IMR-90 (cell line): ENCODE measurements at regions not wholly inside any gene's neighbourhood (a gene's known extent, or its start where the extent isn't known, plus 50 kb on each side); places are given as distances from the start of the nearest gene placed in this dataset.

Source experiments
- ATAC-seq: fragments of 200-7000 bp; cut with Tn5 transposase; 2 replicates; pipeline ENCODE4 v1.9.1; 2020; ENCODE audit warnings: low read depth, mild to moderate bottlenecking, moderate library complexity
- BruUV-seq: library from RNA; stranded (reverse); fragments of 400-500 nt; replicated peaks from 2 replicates; lab custom pipeline; 2021; lab: Mats Ljungman, UMichigan
- CTCF ChIA-PET: fragments of 300-600 bp; formaldehyde crosslinking; extraction: SDS; loops from one replicate; lab custom pipeline; 2021; ENCODE audit warnings: antibody characterized with exemption; lab: Yijun Ruan, JAX
- POLR2A ChIA-PET: fragments of 300-600 bp; sonication (Branson Sonifier 250); formaldehyde crosslinking; loops from one replicate; lab custom pipeline; 2022; ENCODE audit warnings: antibody characterized with exemption; ENCODE audit not compliant: unreplicated experiment; lab: Charles Lee
- DNase-seq: peaks from one replicate; pipeline ENCODE4 v3.0.0; 2013
- H2AFZ ChIP-seq: replicated peaks from 2 replicates; pipeline ENCODE3; 2013; ENCODE audit warnings: low read length, mild to moderate bottlenecking; ENCODE audit not compliant: poor library complexity
- H2AK5ac ChIP-seq: 2 replicates; pipeline ENCODE4 v1.6.1; 2013; ENCODE audit warnings: low read depth, low read length, inconsistent platforms
- H2AK9ac ChIP-seq: replicated peaks from 2 replicates; pipeline ENCODE3; 2013; ENCODE audit warnings: mild to moderate bottlenecking, low read depth, low read length, moderate library complexity; ENCODE audit not compliant: poor library complexity
- H2BK120ac ChIP-seq: 2 replicates; pipeline ENCODE4 v1.6.1; 2013; ENCODE audit warnings: low read depth, low read length, inconsistent platforms
- H2BK15ac ChIP-seq: 3 replicates; pipeline ENCODE4 v1.6.1; 2013; ENCODE audit warnings: low read depth, low read length, inconsistent platforms
- H2BK20ac ChIP-seq: 2 replicates; pipeline ENCODE4 v1.6.1; 2013; ENCODE audit warnings: low read depth, mild to moderate bottlenecking, inconsistent platforms, low read length, moderate library complexity
- H2BK5ac ChIP-seq: 2 replicates; pipeline ENCODE4 v1.6.1; 2013; ENCODE audit warnings: mild to moderate bottlenecking, low read depth, low read length, inconsistent platforms; ENCODE audit not compliant: poor library complexity, severe bottlenecking
- H3K14ac ChIP-seq: replicated peaks from 2 replicates; pipeline ENCODE4 v1.6.1; 2013; ENCODE audit warnings: low read depth, low read length, inconsistent platforms
- H3K18ac ChIP-seq: 2 replicates; pipeline ENCODE4 v1.6.1; 2013; ENCODE audit warnings: low read depth, low read length, control low read depth
- H3K23ac ChIP-seq: 2 replicates; pipeline ENCODE4 v1.6.1; 2013; ENCODE audit warnings: low read depth, low read length, inconsistent platforms
- H3K27ac ChIP-seq: 2 replicates; pipeline ENCODE4 v1.5.1; 2013; ENCODE audit warnings: mild to moderate bottlenecking, control low read depth, low read length; ENCODE audit not compliant: insufficient read depth
- H3K27me3 ChIP-seq: 2 replicates; pipeline ENCODE4 v1.6.1; 2013; ENCODE audit warnings: low read length; ENCODE audit not compliant: control insufficient read depth, insufficient read depth
- H3K36me3 ChIP-seq: 2 replicates; pipeline ENCODE4 v1.6.1; 2013; ENCODE audit warnings: low read length, mixed read lengths; ENCODE audit not compliant: control insufficient read depth, insufficient read depth
- H3K4ac ChIP-seq: 2 replicates; pipeline ENCODE4 v1.6.1; 2013; ENCODE audit warnings: low read depth, low read length, inconsistent platforms
- H3K4me1 ChIP-seq: 2 replicates; pipeline ENCODE4 v1.6.1; 2013; ENCODE audit warnings: low read length, mixed read lengths; ENCODE audit not compliant: control insufficient read depth, insufficient read depth
- H3K4me2 ChIP-seq: 2 replicates; pipeline ENCODE4 v1.6.1; 2013; ENCODE audit warnings: low read depth, mild to moderate bottlenecking, control low read depth, low read length, moderate library complexity
- H3K4me3 ChIP-seq: 2 replicates; pipeline ENCODE4 v1.5.1; 2013; ENCODE audit warnings: low read depth, mild to moderate bottlenecking, control low read depth, low read length, moderate library complexity; ENCODE audit not compliant: insufficient read depth
- H3K56ac ChIP-seq: 2 replicates; pipeline ENCODE4 v1.6.1; 2013; ENCODE audit warnings: low read length, inconsistent platforms; ENCODE audit not compliant: insufficient read depth; ENCODE audit errors: extremely low read depth
- H3K79me1 ChIP-seq, 2 experiments: 2 replicates each; pipeline ENCODE4 v1.6.1; 2013; ENCODE audit warnings: low read length in 2 of 2, inconsistent platforms in 1 of 2, low read depth in 1 of 2
- H3K9ac ChIP-seq: 2 replicates; pipeline ENCODE4 v1.6.1; 2013; ENCODE audit warnings: low read depth, low read length, control low read depth
- H3K9me1 ChIP-seq: 2 replicates; pipeline ENCODE4 v1.6.1; 2013; ENCODE audit warnings: low read length, inconsistent platforms; ENCODE audit not compliant: insufficient read depth
- H3K9me3 ChIP-seq: 2 replicates; pipeline ENCODE4 v1.6.1; 2013; ENCODE audit warnings: low read length; ENCODE audit not compliant: control insufficient read depth, insufficient read depth
- H4K20me1 ChIP-seq: 2 replicates; pipeline ENCODE4 v1.6.1; 2013; ENCODE audit warnings: low read length, inconsistent platforms; ENCODE audit not compliant: insufficient read depth
- H4K5ac ChIP-seq: 2 replicates; pipeline ENCODE4 v1.6.1; 2013; ENCODE audit warnings: mild to moderate bottlenecking, low read depth, low read length, control low read depth
- H4K8ac ChIP-seq, 2 experiments: 2 replicates each; pipeline ENCODE4 v1.6.1; 2013; ENCODE audit warnings: low read depth in 2 of 2, low read length in 2 of 2, control low read depth in 1 of 2, inconsistent platforms in 1 of 2
- H4K91ac ChIP-seq: 2 replicates; pipeline ENCODE4 v1.6.1; 2013; ENCODE audit warnings: low read depth, low read length, inconsistent platforms; ENCODE audit not compliant: insufficient read depth
- BHLHE40 ChIP-seq: fragments of 150-350 bp; IDR thresholded peaks from 2 replicates; pipeline ENCODE4 v1.6.1; 2016; ENCODE audit warnings: mild to moderate bottlenecking, low read depth, low read length
- CEBPB ChIP-seq: IDR thresholded peaks from 2 replicates; pipeline ENCODE4 v1.6.1; 2012; ENCODE audit warnings: low read depth, low read length, improper control_type of control experiment
- CHD1 ChIP-seq: IDR thresholded peaks from 2 replicates; pipeline ENCODE4 v1.6.1; 2012; ENCODE audit warnings: low read depth, low read length, improper control_type of control experiment
- FOS ChIP-seq: fragments of 150-350 bp; IDR thresholded peaks from 2 replicates; pipeline ENCODE4 v1.6.1; 2016; ENCODE audit warnings: low read depth, low read length
- MAFK ChIP-seq: IDR thresholded peaks from 2 replicates; pipeline ENCODE4 v1.6.1; 2012; ENCODE audit warnings: low read depth, low read length, improper control_type of control experiment
- MAZ ChIP-seq: IDR thresholded peaks from 2 replicates; pipeline ENCODE4 v1.6.1; 2012; ENCODE audit warnings: low read depth, mild to moderate bottlenecking, low read length, improper control_type of control experiment, moderate library complexity, borderline replicate concordance
- MXI1 ChIP-seq: IDR thresholded peaks from 2 replicates; pipeline ENCODE4 v1.6.1; 2012; ENCODE audit warnings: low read depth, mild to moderate bottlenecking, low read length, moderate library complexity, borderline replicate concordance
- NFE2L2 ChIP-seq: fragments of 150-350 bp; IDR thresholded peaks from 2 replicates; pipeline ENCODE4 v1.6.1; 2016; ENCODE audit warnings: low read depth, mild to moderate bottlenecking, low read length
- POLR2A ChIP-seq: IDR thresholded peaks from 2 replicates; pipeline ENCODE4 v1.6.1; 2012; ENCODE audit warnings: mild to moderate bottlenecking, low read depth, low read length
- RAD21 ChIP-seq: IDR thresholded peaks from 2 replicates; pipeline ENCODE4 v1.6.1; 2012; ENCODE audit warnings: low read length, improper control_type of control experiment
- RCOR1 ChIP-seq: IDR thresholded peaks from 2 replicates; pipeline ENCODE4 v1.6.1; 2012; ENCODE audit warnings: mild to moderate bottlenecking, low read length, improper control_type of control experiment; ENCODE audit not compliant: insufficient replicate concordance
- RFX5 ChIP-seq: IDR thresholded peaks from 2 replicates; pipeline ENCODE4 v1.8.0; 2012; ENCODE audit warnings: low read depth, mild to moderate bottlenecking, low read length, moderate library complexity
- SMC3 ChIP-seq: fragments of 150-350 bp; IDR thresholded peaks from 2 replicates; pipeline ENCODE4 v1.6.1; 2016; ENCODE audit warnings: low read depth, mild to moderate bottlenecking, antibody characterized with exemption, low read length, moderate library complexity
- WGBS, 2 experiments: methylation state at CpG; one replicate each; pipeline versions ENCODE4 v1.1.5 to v1.1.7; 2013; ENCODE audit warnings: missing lambda C conversion rate in 2 of 2; ENCODE audit not compliant: insufficient read length in 1 of 2; ENCODE audit errors: extremely low coverage in 2 of 2; 5-methylcytosine and 5-hydroxymethylcytosine counted together
- dilution Hi-C: fragments of 300-500 bp; cut with HindIII; formaldehyde crosslinking; loops from one replicate; pipeline ENCODE4 v1.14.3; 2018; ENCODE audit warnings: low sequenced_read_pairs; ENCODE audit not compliant: unreplicated experiment
- in situ Hi-C: fragments of 300-500 bp; cut with MboI; formaldehyde crosslinking; loops from 3 replicates; pipeline ENCODE4 v1.14.3; 2019; ENCODE audit warnings: low sequenced_read_pairs, inconsistent platforms, mixed read lengths
- intact Hi-C: fragments of 100-400 bp; cut with micrococcal nuclease; formaldehyde crosslinking; loops from 2 replicates; pipeline ENCODE4 v1.10.0; 2022
- TF ChIP-seq, protein P1 (sequence below): conservative IDR thresholded peaks from 2 replicates; pipeline ENCODE4 v1.5.1; 2012; ENCODE audit warnings: mild to moderate bottlenecking, low read depth, low read length, improper control_type of control experiment
- TF ChIP-seq, protein P2 (sequence below): fragments of 150-350 bp; IDR thresholded peaks from 2 replicates; pipeline ENCODE4 v1.6.1; 2016; ENCODE audit warnings: low read depth, mild to moderate bottlenecking, low read length, moderate library complexity, borderline replicate concordance
- TF ChIP-seq, protein P3 (sequence below): fragments of 150-350 bp; IDR thresholded peaks from 2 replicates; pipeline ENCODE4 v1.6.1; 2017; ENCODE audit warnings: mild to moderate bottlenecking, antibody characterized with exemption, low read length, low read depth

DNA sequence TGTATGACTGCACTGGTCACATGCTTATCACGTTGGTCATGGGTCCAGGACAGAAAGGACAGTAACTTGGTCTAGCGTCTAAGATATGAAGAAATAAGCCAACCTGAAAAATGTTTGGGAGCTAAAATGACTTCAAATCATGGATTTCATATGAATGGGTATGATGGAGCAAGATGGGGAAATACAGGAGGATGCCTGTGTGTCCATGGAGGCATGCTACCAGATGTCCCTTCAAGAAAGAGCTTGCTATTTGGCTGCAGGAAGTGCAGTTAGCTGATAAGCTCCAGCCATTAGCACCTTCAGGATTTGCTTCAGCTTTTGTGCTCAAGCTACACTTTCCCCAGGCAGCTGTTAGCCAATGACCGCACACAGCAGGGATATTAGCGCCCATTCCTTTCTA is 164.6 kb upstream of the THBS1 start:
- Histone ChIP-seq H3K79me1 (no peaks in the 10 kb centered on the region), H4K5ac (no peak overlapping the region), H2BK20ac (no peak overlapping the region), H2BK5ac (no peak overlapping the region), H3K23ac (no peak overlapping the region), H3K36me3 (no peaks in the 10 kb centered on the region), H3K9me1 (peaks cover 4% of the 10 kb centered on the region; the same call in 1 of the 2 replicates), H4K20me1 (no peaks in the 10 kb centered on the region), H3K4me1 (peaks cover 3% of the 10 kb centered on the region), H2BK15ac (no peak overlapping the region), H3K18ac (no peak overlapping the region), H3K9me3 (peaks cover 8% of the 10 kb centered on the region), H3K14ac (no peak overlapping the region), H4K91ac (no peak overlapping the region), H2AK9ac (no peak overlapping the region), H2AK5ac (no peak overlapping the region), H3K4ac (no peak overlapping the region), H3K56ac (no peak overlapping the region), H2AFZ (no peak overlapping the region), H3K27ac (no peak overlapping the region), H3K4me2 (no peak overlapping the region), H4K8ac (no peak overlapping the region), H2BK120ac (no peak overlapping the region), H3K4me3 (no peak overlapping the region), H3K27me3 (no peaks in the 10 kb centered on the region; the same call in none of the 2 replicates), H3K9ac (no peak overlapping the region)
- CTCF ChIA-PET = no interaction called here
- no TSS peak for BruUV-seq
- ATAC-seq (no peak), DNase-seq (no peak)
- POLR2A ChIA-PET = no interaction called here
- dilution Hi-C loops (no loop called here), in situ Hi-C loops (no loop called here), intact Hi-C loops (no loop called here)
- WGBS, 2 experiments = 89% methylated on average over 3 of the region's 4 CpGs; no CpG with 5 or more reads in 1 of the 2 experiments
- TF ChIP-seq NFE2L2 (no peak), MXI1 (no peak), RCOR1 (no peak), CHD1 (no peak), BHLHE40 (no peak), RAD21 (no peak), RFX5 (no peak), MAFK (no peak), MAZ (no peak), SMC3 (no peak), FOS (no peak), POLR2A (no peak), CEBPB (no peak)
- TF ChIP-seq, protein P1, sequence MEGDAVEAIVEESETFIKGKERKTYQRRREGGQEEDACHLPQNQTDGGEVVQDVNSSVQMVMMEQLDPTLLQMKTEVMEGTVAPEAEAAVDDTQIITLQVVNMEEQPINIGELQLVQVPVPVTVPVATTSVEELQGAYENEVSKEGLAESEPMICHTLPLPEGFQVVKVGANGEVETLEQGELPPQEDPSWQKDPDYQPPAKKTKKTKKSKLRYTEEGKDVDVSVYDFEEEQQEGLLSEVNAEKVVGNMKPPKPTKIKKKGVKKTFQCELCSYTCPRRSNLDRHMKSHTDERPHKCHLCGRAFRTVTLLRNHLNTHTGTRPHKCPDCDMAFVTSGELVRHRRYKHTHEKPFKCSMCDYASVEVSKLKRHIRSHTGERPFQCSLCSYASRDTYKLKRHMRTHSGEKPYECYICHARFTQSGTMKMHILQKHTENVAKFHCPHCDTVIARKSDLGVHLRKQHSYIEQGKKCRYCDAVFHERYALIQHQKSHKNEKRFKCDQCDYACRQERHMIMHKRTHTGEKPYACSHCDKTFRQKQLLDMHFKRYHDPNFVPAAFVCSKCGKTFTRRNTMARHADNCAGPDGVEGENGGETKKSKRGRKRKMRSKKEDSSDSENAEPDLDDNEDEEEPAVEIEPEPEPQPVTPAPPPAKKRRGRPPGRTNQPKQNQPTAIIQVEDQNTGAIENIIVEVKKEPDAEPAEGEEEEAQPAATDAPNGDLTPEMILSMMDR = no peak
- TF ChIP-seq, protein P2, sequence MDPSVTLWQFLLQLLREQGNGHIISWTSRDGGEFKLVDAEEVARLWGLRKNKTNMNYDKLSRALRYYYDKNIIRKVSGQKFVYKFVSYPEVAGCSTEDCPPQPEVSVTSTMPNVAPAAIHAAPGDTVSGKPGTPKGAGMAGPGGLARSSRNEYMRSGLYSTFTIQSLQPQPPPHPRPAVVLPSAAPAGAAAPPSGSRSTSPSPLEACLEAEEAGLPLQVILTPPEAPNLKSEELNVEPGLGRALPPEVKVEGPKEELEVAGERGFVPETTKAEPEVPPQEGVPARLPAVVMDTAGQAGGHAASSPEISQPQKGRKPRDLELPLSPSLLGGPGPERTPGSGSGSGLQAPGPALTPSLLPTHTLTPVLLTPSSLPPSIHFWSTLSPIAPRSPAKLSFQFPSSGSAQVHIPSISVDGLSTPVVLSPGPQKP = no peak
- TF ChIP-seq, protein P3, sequence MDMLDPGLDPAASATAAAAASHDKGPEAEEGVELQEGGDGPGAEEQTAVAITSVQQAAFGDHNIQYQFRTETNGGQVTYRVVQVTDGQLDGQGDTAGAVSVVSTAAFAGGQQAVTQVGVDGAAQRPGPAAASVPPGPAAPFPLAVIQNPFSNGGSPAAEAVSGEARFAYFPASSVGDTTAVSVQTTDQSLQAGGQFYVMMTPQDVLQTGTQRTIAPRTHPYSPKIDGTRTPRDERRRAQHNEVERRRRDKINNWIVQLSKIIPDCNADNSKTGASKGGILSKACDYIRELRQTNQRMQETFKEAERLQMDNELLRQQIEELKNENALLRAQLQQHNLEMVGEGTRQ = no peak
